ENCODE measurements at regions not wholly inside any gene's neighbourhood (a gene's known extent, or its start where the extent isn't known, plus 50 kb on each side); places are given as distances from the start of the nearest gene placed in this dataset.

GRCh38 chr3:166663194-166663593 is 716.9 kb downstream of the ZBBX start (continued):
- TF ChIP-seq SIN3A (IDR thresholded peaks at IDR 0.05; ENCODE audit: borderline replicate concordance, low read depth, low read length) (no peak), ZNF263 (CRISPR knock-in tag; IDR thresholded peaks at IDR 0.05) (no peak), HOMEZ (CRISPR knock-in tag; IDR thresholded peaks at IDR 0.05; ENCODE audit: low read depth) (no peak), SPEN (CRISPR knock-in tag; IDR thresholded peaks at IDR 0.05; ENCODE audit: low read depth) (no peak), ZNF335 (CRISPR knock-in tag; IDR thresholded peaks at IDR 0.05) (no peak), NFE2L1 (CRISPR knock-in tag; IDR thresholded peaks at IDR 0.05; ENCODE audit: borderline replicate concordance) (no peak)

- Histone ChIP-seq H3K27me3 (ENCODE audit: control insufficient read depth in 1 of 2, insufficient read depth in 2 of 2, low read length in 2 of 2) (no peaks in the 10 kb centered on the region), H3K36me3 (replicated peaks in 1 of 2; ENCODE audit: control insufficient read depth in 1 of 2, insufficient read depth in 2 of 2, low read length in 2 of 2) (no peaks in the 10 kb centered on the region), H3K4me1 (ENCODE audit: insufficient read depth, low read length) (no peaks in the 10 kb centered on the region), H3K9me3 (ENCODE audit: low read length) (peaks cover 62% of the 10 kb centered on the region), H3K27ac (ENCODE audit: extremely low read length, insufficient read depth, low read length) (no peak overlapping the region), H3K4me3 (replicated peaks in 1 of 3; ENCODE audit: insufficient read depth in 1 of 3, low read depth in 2 of 3, low read length in 3 of 3) (no peak overlapping the region), H3K79me2 (ENCODE audit: insufficient read depth, low read length) (no peaks in the 10 kb centered on the region), H2AFZ (ENCODE audit: low read length) (no peak overlapping the region), H3K4me2 (ENCODE audit: low read depth, low read length) (no peak overlapping the region), H3K9ac (ENCODE audit: insufficient read depth, low read depth, low read length) (no peak overlapping the region), H4K20me1 (ENCODE audit: insufficient read depth, low read length) (no peaks in the 10 kb centered on the region)
- WGBS (ENCODE audit: low lambda C conversion rate), result 0% methylated on average over 1 of the region's 1 CpG
- intact Hi-C loops (cut with micrococcal nuclease; ENCODE audit: unreplicated experiment) (no loop called here), in situ Hi-C loops (cut with HindIII; ENCODE audit: extremely low pct_ligation_motif_present, low pct_unique_long_range_greater_than_20kb) (no loop called here)
- ChIA-PET POLR2A (no interaction called here), CTCF (ENCODE audit: low intra/inter-chr PET ratio, low total read pairs) (no interaction called here)
- DNase-seq (ENCODE audit: low spot score) (no peak), ATAC-seq (no peak), FAIRE-seq (no peak)
- no TSS peak for BruUV-seq (replicated peaks)
- TF ChIP-seq, protein P1, sequence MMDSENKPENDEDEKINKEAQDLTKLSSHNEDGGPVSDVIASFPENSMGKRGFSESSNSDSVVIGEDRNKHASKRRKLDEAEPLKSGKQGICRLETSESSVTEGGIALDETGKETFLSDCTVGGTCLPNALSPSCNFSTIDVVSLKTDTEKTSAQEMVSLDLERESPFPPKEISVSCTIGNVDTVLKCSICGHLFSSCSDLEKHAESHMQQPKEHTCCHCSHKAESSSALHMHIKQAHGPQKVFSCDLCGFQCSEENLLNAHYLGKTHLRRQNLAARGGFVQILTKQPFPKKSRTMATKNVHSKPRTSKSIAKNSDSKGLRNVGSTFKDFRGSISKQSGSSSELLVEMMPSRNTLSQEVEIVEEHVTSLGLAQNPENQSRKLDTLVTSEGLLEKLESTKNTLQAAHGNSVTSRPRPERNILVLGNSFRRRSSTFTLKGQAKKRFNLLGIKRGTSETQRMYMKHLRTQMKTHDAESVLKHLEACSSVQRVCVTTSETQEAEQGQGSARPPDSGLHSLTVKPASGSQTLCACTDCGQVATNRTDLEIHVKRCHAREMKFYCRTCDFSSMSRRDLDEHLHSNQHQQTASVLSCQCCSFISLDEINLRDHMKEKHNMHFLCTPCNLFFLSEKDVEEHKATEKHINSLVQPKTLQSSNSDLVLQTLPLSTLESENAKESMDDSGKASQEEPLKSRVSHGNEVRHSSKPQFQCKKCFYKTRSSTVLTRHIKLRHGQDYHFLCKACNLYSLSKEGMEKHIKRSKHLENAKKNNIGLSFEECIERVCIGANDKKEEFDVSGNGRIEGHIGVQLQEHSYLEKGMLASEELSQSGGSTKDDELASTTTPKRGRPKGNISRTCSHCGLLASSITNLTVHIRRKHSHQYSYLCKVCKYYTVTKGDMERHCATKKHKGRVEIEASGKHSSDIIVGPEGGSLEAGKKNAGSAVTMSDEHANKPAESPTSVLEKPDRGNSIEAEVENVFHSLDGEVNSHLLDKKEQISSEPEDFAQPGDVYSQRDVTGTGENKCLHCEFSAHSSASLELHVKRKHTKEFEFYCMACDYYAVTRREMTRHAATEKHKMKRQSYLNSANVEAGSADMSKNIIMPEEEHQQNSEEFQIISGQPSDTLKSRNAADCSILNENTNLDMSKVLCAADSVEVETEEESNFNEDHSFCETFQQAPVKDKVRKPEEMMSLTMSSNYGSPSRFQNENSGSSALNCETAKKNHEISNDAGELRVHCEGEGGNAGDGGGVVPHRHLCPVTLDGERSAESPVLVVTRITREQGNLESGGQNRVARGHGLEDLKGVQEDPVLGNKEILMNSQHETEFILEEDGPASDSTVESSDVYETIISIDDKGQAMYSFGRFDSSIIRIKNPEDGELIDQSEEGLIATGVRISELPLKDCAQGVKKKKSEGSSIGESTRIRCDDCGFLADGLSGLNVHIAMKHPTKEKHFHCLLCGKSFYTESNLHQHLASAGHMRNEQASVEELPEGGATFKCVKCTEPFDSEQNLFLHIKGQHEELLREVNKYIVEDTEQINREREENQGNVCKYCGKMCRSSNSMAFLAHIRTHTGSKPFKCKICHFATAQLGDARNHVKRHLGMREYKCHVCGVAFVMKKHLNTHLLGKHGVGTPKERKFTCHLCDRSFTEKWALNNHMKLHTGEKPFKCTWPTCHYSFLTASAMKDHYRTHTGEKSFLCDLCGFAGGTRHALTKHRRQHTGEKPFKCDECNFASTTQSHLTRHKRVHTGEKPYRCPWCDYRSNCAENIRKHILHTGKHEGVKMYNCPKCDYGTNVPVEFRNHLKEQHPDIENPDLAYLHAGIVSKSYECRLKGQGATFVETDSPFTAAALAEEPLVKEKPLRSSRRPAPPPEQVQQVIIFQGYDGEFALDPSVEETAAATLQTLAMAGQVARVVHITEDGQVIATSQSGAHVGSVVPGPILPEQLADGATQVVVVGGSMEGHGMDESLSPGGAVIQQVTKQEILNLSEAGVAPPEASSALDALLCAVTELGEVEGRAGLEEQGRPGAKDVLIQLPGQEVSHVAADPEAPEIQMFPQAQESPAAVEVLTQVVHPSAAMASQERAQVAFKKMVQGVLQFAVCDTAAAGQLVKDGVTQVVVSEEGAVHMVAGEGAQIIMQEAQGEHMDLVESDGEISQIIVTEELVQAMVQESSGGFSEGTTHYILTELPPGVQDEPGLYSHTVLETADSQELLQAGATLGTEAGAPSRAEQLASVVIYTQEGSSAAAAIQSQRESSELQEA (CRISPR knock-in tag; IDR thresholded peaks at IDR 0.05; ENCODE audit: not compliant biosample characterization), result no peak
- TF ChIP-seq SIX1 (CRISPR knock-in tag; IDR thresholded peaks at IDR 0.05; ENCODE audit: borderline replicate concordance) (no peak), ZSCAN25 (CRISPR knock-in tag; IDR thresholded peaks at IDR 0.05) (no peak), ZNF629 (CRISPR knock-in tag; conservative IDR thresholded peaks at IDR 0.05) (no peak), JARID2 (CRISPR knock-in tag; IDR thresholded peaks at IDR 0.05; ENCODE audit: insufficient replicate concordance) (no peak)
- TF ChIP-seq, protein P2, sequence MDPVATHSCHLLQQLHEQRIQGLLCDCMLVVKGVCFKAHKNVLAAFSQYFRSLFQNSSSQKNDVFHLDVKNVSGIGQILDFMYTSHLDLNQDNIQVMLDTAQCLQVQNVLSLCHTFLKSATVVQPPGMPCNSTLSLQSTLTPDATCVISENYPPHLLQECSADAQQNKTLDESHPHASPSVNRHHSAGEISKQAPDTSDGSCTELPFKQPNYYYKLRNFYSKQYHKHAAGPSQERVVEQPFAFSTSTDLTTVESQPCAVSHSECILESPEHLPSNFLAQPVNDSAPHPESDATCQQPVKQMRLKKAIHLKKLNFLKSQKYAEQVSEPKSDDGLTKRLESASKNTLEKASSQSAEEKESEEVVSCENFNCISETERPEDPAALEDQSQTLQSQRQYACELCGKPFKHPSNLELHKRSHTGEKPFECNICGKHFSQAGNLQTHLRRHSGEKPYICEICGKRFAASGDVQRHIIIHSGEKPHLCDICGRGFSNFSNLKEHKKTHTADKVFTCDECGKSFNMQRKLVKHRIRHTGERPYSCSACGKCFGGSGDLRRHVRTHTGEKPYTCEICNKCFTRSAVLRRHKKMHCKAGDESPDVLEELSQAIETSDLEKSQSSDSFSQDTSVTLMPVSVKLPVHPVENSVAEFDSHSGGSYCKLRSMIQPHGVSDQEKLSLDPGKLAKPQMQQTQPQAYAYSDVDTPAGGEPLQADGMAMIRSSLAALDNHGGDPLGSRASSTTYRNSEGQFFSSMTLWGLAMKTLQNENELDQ (CRISPR knock-in tag; IDR thresholded peaks at IDR 0.05; ENCODE audit: borderline replicate concordance), result no peak
Measured at GRCh38 chr3:166661621-166662020, 718.5 kb downstream of the ZBBX start.

Measured in HepG2 (cell line).